Spleen (tissue), 7 donors: ENCODE measurements at regions not wholly inside any gene's neighbourhood (a gene's known extent, or its start where the extent isn't known, plus 50 kb on each side); places are given as distances from the start of the nearest gene placed in this dataset.

Source experiments
- POLR2A ChIP-seq, 3 donors: fragments of 450-650 bp; IDR thresholded peaks; one replicate each; pipeline ENCODE4 v1.5.1; 2017; ENCODE audit warnings: antibody characterized with exemption in 3 of 3, mild to moderate bottlenecking in 1 of 3
- POLR2AphosphoS5 ChIP-seq, 3 donors: sonication (generic); formaldehyde crosslinking; IDR thresholded peaks; one replicate each; pipeline ENCODE4 v1.5.1; 2017; ENCODE audit warnings: antibody characterized with exemption in 3 of 3
- TF ChIP-seq, protein P1 (sequence below), 11 experiments: fragments of 200-600 bp in 7 of 11; fragments of 450-650 bp in 4 of 11; sonication (generic) in 4 of 11; IDR thresholded peaks in 8 of 11; conservative IDR thresholded peaks in 3 of 11; 1 replicate in 7 of 11; 2 replicates in 4 of 11; pipeline versions ENCODE4 v1.4.0 to v1.8.0; 2016 to 2021; ENCODE audit warnings: antibody characterized with exemption in 11 of 11, inconsistent platforms in 4 of 11, mild to moderate bottlenecking in 1 of 11
- donor health status: DM: no; HTN: no; CAD: no; lungs with moderate emphysema.
- donor health status: DM: no; HTN: no; CAD: no.
- donor health status: DM: no; HTN: no; CAD: no.

DNA sequence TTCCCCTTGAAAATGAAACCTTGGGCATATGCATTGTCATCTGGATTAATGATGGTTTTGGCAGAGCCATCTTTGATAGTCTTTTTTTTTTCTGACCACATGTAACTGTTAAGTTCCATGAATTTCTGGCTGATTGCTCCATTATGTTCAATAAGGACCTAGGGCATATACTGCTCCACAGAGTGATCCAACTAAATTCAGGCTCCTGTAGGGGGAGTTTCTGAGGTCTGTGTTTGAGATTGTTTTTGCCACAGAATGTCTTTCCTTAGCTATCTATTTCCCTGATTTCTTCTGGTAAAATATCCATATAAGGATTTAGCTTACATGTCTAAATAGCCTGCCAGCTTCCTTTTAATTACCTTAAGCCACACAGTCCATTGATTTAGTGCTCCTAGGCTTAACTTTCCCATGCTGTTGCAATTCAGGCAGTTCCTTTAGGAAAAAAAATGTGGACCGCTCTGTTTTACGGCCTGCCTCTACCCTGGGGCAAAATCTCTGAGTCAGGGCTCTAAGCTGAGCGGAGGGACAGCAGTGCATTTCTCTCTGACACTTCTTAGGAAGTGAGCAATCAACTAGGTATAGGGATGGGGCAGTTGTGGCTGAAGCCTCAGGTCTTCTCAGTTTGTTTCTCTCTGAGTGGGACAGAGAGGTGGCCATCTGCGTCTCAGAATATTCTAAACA, 796.2 kb downstream of the NR2F2 start:
- TF ChIP-seq, protein P1, sequence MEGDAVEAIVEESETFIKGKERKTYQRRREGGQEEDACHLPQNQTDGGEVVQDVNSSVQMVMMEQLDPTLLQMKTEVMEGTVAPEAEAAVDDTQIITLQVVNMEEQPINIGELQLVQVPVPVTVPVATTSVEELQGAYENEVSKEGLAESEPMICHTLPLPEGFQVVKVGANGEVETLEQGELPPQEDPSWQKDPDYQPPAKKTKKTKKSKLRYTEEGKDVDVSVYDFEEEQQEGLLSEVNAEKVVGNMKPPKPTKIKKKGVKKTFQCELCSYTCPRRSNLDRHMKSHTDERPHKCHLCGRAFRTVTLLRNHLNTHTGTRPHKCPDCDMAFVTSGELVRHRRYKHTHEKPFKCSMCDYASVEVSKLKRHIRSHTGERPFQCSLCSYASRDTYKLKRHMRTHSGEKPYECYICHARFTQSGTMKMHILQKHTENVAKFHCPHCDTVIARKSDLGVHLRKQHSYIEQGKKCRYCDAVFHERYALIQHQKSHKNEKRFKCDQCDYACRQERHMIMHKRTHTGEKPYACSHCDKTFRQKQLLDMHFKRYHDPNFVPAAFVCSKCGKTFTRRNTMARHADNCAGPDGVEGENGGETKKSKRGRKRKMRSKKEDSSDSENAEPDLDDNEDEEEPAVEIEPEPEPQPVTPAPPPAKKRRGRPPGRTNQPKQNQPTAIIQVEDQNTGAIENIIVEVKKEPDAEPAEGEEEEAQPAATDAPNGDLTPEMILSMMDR (IDR thresholded peaks at IDR 0.05 in 8 of 11, conservative IDR thresholded peaks at IDR 0.05 in 3 of 11): no peak
- TF ChIP-seq POLR2A (IDR thresholded peaks at IDR 0.05) (no peak), POLR2AphosphoS5 (IDR thresholded peaks at IDR 0.05) (no peak)
